HUES48 (cell line): ENCODE measurements at regions not wholly inside any gene's neighbourhood (a gene's known extent, or its start where the extent isn't known, plus 50 kb on each side); places are given as distances from the start of the nearest gene placed in this dataset.
A peak's percentile ranks its signal among the peaks of the same experiment; 100 is the strongest.
"Not testable (repeated sequence)": the region's sequence is repeated elsewhere in the genome, so short reads cannot be mapped to it uniquely, and the experiment has no call there.

Experiments
- H3K27ac ChIP-seq: one replicate; pipeline ENCODE4 v1.7.0; 2013; ENCODE audit warnings: low read depth, low read length, inconsistent platforms
- H3K27me3 ChIP-seq: 2 replicates; pipeline ENCODE4 v1.6.1; 2013; ENCODE audit warnings: mild to moderate bottlenecking, low read length; ENCODE audit not compliant: control insufficient read depth, insufficient read depth
- H3K36me3 ChIP-seq: 2 replicates; pipeline ENCODE4 v1.6.1; 2013; ENCODE audit warnings: low read length; ENCODE audit not compliant: control insufficient read depth, insufficient read depth
- H3K4me1 ChIP-seq: 2 replicates; pipeline ENCODE4 v1.6.1; 2013; ENCODE audit warnings: mild to moderate bottlenecking, low read length; ENCODE audit not compliant: control insufficient read depth, insufficient read depth
- H3K4me3 ChIP-seq: 2 replicates; pipeline ENCODE4 v1.5.1; 2013; ENCODE audit warnings: mild to moderate bottlenecking, low read depth, low read length
- H3K9ac ChIP-seq: 2 replicates; pipeline ENCODE4 v1.6.1; 2013; ENCODE audit warnings: mild to moderate bottlenecking, low read depth, low read length, moderate library complexity
- H3K9me3 ChIP-seq: 2 replicates; pipeline ENCODE4 v1.6.1; 2013; ENCODE audit warnings: low read length; ENCODE audit not compliant: control insufficient read depth, insufficient read depth

GRCh38 chr20:30556797-30557196, 700.7 kb upstream of the DEFB115 start:
- not testable (repeated sequence) for H3K9ac ChIP-seq, H3K27ac ChIP-seq, H3K27me3 ChIP-seq, H3K4me3 ChIP-seq, H3K4me1 ChIP-seq, H3K9me3 ChIP-seq, H3K36me3 ChIP-seq

DNA sequence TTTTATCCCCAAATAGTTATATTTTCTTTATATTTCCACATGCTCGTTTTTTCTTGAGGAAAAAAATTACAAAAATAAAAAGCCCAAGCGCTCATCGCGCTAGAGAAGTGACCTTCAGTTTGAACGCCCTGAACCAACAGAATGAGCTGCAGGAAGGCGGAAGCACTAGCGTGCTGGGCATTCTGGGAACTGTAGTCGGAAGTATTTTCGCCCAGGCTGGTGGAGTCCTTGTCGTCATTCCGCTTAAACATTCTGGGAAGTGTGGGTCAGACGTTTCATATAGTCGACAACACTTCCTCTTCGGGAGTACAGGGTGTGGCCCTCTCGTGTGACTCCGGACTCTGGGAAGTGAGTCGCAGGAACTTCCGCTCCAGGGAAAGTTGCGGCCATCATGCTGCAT, 692.4 kb upstream of the DEFB115 start:
- H3K4me1 ChIP-seq, H3K36me3 ChIP-seq, H3K27me3 ChIP-seq, H3K9ac ChIP-seq, H3K9me3 ChIP-seq, H3K27ac ChIP-seq, H3K4me3 ChIP-seq: not testable (repeated sequence)

DNA sequence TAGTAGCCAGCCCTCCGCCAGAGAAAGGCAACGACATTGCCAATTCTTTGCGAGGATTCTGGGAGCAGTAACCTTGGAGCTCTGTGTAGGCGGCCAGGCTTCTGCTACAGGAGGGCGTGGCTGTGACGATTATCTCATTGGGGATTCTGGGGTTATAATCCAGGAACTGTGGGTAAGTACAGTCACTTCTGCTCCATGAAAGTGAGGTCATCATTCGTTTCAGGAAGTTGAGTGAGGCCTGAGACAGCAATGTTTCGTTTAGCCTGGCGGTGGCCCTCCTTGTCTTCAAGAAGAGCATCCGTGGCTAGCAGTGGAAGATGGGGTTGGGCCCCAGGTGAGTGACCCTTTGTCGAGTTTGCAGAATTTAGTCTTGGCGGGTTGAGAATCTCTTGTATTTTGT, 687.6 kb upstream of the DEFB115 start:
- H3K4me1 ChIP-seq, H3K36me3 ChIP-seq, H3K9ac ChIP-seq, H3K4me3 ChIP-seq, H3K9me3 ChIP-seq, H3K27me3 ChIP-seq, H3K27ac ChIP-seq: not testable (repeated sequence)

GRCh38 chr20:30570622-30571021, 686.8 kb upstream of the DEFB115 start:
- not testable (repeated sequence) for H3K27ac ChIP-seq, H3K36me3 ChIP-seq, H3K4me1 ChIP-seq, H3K9me3 ChIP-seq, H3K9ac ChIP-seq, H3K27me3 ChIP-seq, H3K4me3 ChIP-seq

- H3K27ac ChIP-seq, H3K27me3 ChIP-seq, H3K4me1 ChIP-seq, H3K9ac ChIP-seq, H3K4me3 ChIP-seq, H3K9me3 ChIP-seq, H3K36me3 ChIP-seq: not testable (repeated sequence)
Observed at GRCh38 chr20:30574337-30574736, 683.1 kb upstream of the DEFB115 start.

DNA sequence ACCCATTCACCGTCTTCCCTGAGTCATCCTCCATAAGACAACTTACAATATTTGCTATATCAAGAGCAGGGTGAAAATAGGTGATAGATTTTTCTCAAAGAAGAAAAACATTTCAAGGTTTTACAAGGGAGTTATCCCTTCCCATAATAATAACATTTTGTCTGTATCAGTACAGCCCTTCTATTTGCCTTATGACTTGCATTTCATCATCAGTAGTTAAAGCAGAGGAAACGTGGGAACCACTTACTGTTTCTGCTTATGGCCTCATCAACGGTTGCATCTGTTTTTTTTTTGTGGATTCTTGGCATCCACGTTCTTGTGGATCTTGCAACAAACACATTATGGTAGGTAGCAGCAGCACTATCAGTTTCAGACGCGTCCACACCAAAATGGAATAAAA, 678.4 kb upstream of the DEFB115 start:
- not testable (repeated sequence) for H3K36me3 ChIP-seq, H3K27me3 ChIP-seq, H3K4me1 ChIP-seq, H3K9ac ChIP-seq, H3K27ac ChIP-seq, H3K9me3 ChIP-seq
- H3K4me3 ChIP-seq, result peak overlapping the region; percentile 72

GRCh38 chr20:30579824-30580438, 677.5 kb upstream of the DEFB115 start:
- not testable (repeated sequence) for H3K27me3 ChIP-seq, H3K9ac ChIP-seq, H3K36me3 ChIP-seq, H3K4me1 ChIP-seq, H3K9me3 ChIP-seq, H3K27ac ChIP-seq
- peak overlapping the region; percentile 72 for H3K4me3 ChIP-seq

DNA sequence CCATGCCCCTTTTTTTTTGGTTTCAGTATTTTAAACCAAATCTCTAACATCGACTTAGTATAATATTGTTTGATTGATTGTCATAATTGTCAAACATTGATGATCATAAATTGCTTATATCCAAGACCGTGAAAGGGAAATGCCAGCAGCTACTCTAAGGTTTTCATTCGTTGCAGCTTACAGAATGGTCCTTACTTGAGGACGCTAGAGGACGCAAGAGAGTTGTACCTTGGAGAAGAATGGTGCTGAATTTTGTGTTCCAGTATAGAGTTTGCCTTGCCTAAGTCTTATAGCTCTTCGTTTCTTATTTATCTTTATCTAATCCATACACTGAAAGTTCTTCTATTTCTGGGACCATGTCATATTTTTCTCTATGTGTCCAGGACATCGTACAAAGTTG, 675.6 kb upstream of the DEFB115 start:
- not testable (repeated sequence) for H3K27me3 ChIP-seq, H3K4me3 ChIP-seq, H3K27ac ChIP-seq, H3K9me3 ChIP-seq, H3K36me3 ChIP-seq, H3K9ac ChIP-seq, H3K4me1 ChIP-seq

GRCh38 chr20:30584403-30584802, 673.1 kb upstream of the DEFB115 start:
- H3K27ac ChIP-seq, H3K9me3 ChIP-seq, H3K36me3 ChIP-seq, H3K4me1 ChIP-seq, H3K9ac ChIP-seq: not testable (repeated sequence)
- H3K4me3 ChIP-seq, result peak overlapping the region; percentile 44; the same call in 1 of the 2 replicates
- peaks cover 10% of the 10 kb centered on the region for H3K27me3 ChIP-seq

DNA sequence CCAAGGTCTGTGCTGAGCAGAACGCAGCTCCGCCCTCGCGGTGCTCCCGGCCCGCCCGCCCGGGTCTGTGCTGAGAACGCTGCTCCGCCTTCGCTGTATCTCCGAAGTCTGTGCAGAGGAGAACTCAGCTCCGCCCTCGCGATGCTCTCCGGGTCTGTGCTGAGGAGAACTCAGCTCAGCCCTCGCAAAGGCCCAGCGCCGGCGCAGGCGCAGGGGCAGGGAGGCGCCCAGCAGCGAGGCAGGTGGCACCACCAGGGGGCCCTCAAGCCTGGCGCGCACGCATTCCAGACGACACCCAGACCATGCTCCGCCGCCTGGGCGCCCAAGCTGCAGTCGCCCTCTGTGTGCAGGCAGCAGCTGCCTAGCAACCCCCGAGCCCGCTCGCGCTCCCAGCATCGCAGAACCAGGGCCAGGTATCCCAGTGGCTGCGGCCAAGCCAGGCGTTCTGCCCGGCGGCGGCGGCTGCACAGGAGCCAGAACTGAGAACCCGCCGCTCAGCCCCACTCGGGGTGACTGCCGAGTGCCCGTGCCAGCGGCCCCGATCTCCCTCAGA, 672.1 kb upstream of the DEFB115 start:
- peaks cover 10% of the 10 kb centered on the region for H3K27me3 ChIP-seq
- not testable (repeated sequence) for H3K9ac ChIP-seq, H3K36me3 ChIP-seq, H3K27ac ChIP-seq, H3K9me3 ChIP-seq, H3K4me1 ChIP-seq
- peak overlapping the region; percentile 51 for H3K4me3 ChIP-seq

GRCh38 chr20:30586178-30586577, 671.3 kb upstream of the DEFB115 start:
- Histone ChIP-seq H3K27me3 (peaks cover 10% of the 10 kb centered on the region), H3K4me3 (peak overlapping the region; percentile 51; the same call in 1 of the 2 replicates)
- H3K36me3 ChIP-seq, H3K9me3 ChIP-seq, H3K9ac ChIP-seq, H3K4me1 ChIP-seq, H3K27ac ChIP-seq: not testable (repeated sequence)

DNA sequence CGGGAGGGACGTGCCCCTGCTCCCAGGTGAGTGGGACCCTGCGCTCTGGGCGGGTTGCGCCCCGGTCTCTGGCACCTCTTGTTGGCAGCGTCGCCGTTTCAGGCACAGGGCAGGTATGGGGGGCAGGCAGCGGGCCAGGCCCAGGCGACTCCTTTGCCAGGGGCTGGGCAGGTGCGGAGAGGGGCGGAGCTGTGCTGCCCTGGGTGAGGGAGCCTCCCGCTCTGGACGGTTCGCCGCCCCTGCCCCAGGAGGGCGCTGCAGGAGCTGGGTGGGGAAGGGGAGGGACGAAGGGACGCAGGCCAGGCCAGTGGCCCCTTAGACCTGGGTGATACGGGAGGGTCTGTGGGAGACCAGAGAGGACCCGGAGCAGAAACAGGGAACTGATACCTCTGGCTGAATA, 663.9 kb upstream of the DEFB115 start:
- Histone ChIP-seq H3K9me3 (peaks cover 11% of the 10 kb centered on the region; the same call in 1 of the 2 replicates), H3K36me3 (no peaks in the 10 kb centered on the region), H3K4me3 (no peak overlapping the region), H3K27ac (no peak overlapping the region), H3K9ac (no peak overlapping the region), H3K27me3 (no peaks in the 10 kb centered on the region), H3K4me1 (no peaks in the 10 kb centered on the region)
